IgD-negative memory B cell (primary cell): ENCODE measurements at regions not wholly inside any gene's neighbourhood (a gene's known extent, or its start where the extent isn't known, plus 50 kb on each side); places are given as distances from the start of the nearest gene placed in this dataset.

ENCODE experiments used
- H3K27ac Mint-ChIP-seq, 3 donors: one replicate each; pipeline ENCODE4 v1.8.0; 2020 to 2022; ENCODE audit warnings: mild to moderate bottlenecking in 3 of 3, mixed read lengths in 3 of 3, moderate library complexity in 1 of 3
- H3K27me3 Mint-ChIP-seq: one replicate; pipeline ENCODE4 v1.8.0; 2021; ENCODE audit warnings: mixed read lengths
- H3K36me3 Mint-ChIP-seq: one replicate; pipeline ENCODE4 v1.8.0; 2020; ENCODE audit warnings: mild to moderate bottlenecking, mixed read lengths
- H3K4me1 Mint-ChIP-seq, 3 donors: one replicate each; pipeline ENCODE4 v1.8.0; 2020 to 2022; ENCODE audit warnings: mixed read lengths in 3 of 3, mild to moderate bottlenecking in 1 of 3
- H3K4me3 Mint-ChIP-seq, 4 donors: one replicate each; pipeline ENCODE4 v1.8.0; 2020 to 2022; ENCODE audit warnings: mild to moderate bottlenecking in 4 of 4, mixed read lengths in 4 of 4, moderate library complexity in 3 of 4
- H3K9me3 Mint-ChIP-seq, 3 donors: one replicate each; pipeline ENCODE4 v1.8.0; 2020 to 2021; ENCODE audit warnings: mixed read lengths in 3 of 3, mild to moderate bottlenecking in 1 of 3

DNA sequence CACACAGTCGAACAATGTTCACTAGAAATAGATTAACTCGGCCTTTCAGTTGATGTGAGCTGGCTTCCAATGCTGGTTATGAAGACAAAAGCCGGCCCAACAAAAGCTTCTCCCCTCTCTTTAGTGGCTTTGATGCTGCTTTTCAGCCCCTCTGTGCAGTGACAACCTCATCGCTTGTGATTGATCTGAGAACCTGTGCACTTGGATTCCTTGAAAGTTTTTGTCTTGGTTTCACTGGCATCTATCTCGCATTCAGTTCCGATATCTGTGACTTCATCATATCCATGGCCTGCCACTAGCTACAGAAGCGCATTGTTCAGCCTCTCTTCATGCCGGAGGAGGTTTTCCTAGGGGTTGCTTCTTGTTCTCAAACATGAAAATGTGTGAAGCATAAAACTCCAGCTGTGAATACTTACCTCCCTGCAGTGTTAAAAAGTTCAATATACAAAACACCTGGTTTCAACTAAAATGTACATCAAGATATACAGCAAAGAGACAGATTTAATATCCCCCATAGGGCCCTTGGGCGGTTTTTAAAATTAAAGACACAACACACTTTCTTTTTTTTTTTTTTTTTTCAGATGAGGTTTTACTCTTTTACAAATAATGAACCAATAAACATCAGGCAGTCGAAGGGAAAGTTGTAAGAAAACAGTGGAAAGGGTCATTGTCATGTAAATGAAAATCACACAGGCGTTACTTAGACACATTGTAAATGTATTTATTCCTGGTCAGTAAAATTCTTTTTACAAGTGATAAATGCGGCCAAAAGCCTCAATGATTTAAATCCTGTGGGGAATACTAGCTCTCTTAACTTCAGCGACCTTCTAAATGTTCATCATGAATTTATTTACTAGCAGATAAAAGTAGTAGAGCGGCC lies 1252.8 kb downstream of the EFNB2 start:
- H3K9me3 Mint-ChIP-seq: peaks cover 0 to 2% (median 0%) of the 10 kb centered on the region in 3 donors
- H3K4me3 Mint-ChIP-seq: no peak overlapping the region
- no peak overlapping the region for H3K27ac Mint-ChIP-seq
- H3K4me1 Mint-ChIP-seq: no peaks in the 10 kb centered on the region
- H3K36me3 Mint-ChIP-seq: peaks cover 1% of the 10 kb centered on the region
- no peaks in the 10 kb centered on the region for H3K27me3 Mint-ChIP-seq

DNA sequence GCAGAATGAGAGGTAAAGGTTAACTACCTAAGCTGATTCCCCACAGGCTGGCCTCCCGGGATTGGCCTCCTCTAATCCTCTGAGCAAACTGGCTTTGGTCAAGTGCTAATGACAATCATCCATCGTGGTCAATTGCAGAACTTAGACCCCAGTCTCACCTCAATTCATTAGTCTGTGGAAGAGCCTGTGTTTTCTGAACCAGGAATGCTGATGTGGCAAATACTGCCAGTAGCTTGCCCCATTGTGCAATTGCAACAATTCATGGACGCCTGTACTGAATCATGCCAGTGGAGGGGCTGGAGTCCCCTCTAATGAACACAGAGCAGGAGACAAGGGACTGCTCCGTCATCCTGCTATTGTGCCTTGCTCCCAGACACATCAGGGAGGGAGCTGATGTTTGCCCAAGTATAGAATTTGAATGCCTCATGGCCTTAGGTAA lies 1256.5 kb downstream of the EFNB2 start:
- H3K4me3 Mint-ChIP-seq: no peak overlapping the region
- no peaks in the 10 kb centered on the region for H3K4me1 Mint-ChIP-seq
- H3K9me3 Mint-ChIP-seq: peaks cover 0 to 2% (median 0%) of the 10 kb centered on the region in 3 donors
- H3K36me3 Mint-ChIP-seq: no peaks in the 10 kb centered on the region
- no peaks in the 10 kb centered on the region for H3K27me3 Mint-ChIP-seq
- no peak overlapping the region for H3K27ac Mint-ChIP-seq

DNA sequence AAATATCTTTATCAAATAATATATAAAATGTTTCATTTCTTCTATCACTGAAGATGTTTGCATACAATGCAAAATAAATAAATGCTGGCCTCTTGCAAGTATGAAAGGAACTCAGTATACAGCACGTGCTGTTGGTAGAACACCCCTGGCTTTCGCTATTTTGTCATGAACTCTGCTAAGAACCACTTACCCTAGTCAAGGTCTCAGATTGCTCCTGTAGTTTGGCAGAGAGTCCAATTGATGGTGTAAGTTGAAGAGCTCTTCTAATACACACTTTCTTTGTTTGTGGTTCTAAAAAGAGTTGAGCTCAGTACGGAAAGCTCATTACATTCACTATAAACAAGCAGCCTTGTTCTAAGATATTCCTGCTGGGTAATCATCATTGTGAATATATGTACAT lies 1258.9 kb downstream of the EFNB2 start:
- no peak overlapping the region for H3K27ac Mint-ChIP-seq
- no peaks in the 10 kb centered on the region for H3K27me3 Mint-ChIP-seq
- H3K9me3 Mint-ChIP-seq: peaks cover 0 to 4% (median 0%) of the 10 kb centered on the region in 3 donors
- no peaks in the 10 kb centered on the region for H3K36me3 Mint-ChIP-seq
- H3K4me3 Mint-ChIP-seq: no peak overlapping the region
- peaks cover 0 to 6% (median 0%) of the 10 kb centered on the region in 3 donors for H3K4me1 Mint-ChIP-seq

DNA sequence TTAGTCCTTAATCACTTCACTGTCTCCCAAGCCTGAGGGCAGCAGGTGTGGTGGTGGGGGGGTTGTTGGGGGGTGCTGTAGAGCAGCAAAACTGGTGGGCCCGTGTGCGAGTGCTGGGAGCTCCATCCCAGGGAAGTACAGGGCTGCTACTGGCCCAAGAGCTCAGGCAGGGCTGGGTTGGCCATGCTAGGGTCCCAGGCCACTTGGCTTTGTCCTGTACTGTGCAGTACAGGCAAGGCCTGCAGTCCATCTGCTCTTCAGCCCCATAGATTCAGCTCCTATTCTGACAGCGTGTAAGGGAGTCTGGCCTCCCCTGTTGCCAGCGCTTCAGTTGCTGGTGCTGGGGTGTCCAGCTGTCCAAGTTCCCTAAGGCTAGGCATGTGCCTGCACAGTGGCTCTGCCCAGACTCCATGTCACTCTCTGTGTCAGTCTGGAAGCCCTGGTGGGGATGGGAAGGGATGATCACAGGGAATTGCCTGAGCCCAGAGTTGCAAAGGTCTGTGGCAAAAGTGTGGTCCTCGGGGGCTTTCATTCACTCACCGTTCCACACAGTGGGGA lies 1261.7 kb downstream of the EFNB2 start:
- no peaks in the 10 kb centered on the region for H3K36me3 Mint-ChIP-seq
- peaks cover 0 to 4% (median 3%) of the 10 kb centered on the region in 3 donors for H3K9me3 Mint-ChIP-seq
- H3K27me3 Mint-ChIP-seq: no peaks in the 10 kb centered on the region
- H3K27ac Mint-ChIP-seq: no peak overlapping the region
- peaks cover 0 to 6% (median 0%) of the 10 kb centered on the region in 3 donors for H3K4me1 Mint-ChIP-seq
- H3K4me3 Mint-ChIP-seq: no peak overlapping the region

DNA sequence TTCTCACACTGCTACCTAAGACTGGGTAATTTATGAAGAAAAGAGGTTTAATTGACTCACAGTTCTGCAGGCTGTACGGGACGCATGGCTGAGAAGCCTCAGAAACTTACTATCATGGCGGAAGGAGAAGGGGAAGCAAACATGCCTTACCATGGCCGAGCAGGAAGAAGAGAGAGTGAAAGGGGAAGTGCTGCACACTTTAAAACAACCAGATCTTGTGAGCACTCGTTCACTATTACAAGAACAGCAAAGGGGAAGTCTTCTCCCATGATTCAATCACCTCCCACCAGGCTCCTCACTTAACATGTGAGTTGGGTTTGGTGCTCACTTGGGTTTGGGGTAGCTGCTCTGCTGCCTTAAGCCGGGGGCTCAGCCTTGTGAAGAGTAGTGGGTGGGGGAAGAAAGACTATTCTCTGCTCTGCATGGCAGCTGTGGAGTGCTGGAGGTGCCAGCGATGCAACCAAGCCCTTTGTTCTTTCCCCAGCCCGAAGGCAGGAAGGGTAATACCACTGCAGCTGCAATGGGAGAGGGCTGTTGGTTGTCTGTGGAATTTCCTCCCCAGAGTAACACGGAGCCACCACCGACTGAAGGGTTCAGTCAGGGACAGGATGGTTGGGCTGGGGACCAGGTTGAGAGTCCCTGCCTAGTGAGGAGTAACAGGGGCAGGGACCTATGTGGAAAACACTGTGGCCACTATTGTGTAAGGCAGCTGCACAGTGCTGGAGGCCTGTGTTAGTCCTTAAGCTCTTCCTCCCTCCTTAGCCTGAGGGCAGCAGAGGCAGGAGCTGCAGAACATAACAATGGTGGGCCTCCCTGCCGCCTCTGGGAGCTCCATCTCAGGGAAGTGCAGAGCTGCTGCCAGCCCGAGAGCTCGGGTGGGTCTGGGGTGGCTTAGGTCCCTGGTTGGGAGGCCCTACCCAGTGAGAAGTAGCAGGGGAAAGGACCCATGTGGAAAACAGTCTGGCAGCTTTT lies 1262.5 kb downstream of the EFNB2 start:
- Mint-ChIP-seq H3K9me3 (peaks cover 0 to 4% (median 3%) of the 10 kb centered on the region in 3 donors), H3K4me1 (peaks cover 0 to 6% (median 0%) of the 10 kb centered on the region in 3 donors), H3K27me3 (no peaks in the 10 kb centered on the region)

DNA sequence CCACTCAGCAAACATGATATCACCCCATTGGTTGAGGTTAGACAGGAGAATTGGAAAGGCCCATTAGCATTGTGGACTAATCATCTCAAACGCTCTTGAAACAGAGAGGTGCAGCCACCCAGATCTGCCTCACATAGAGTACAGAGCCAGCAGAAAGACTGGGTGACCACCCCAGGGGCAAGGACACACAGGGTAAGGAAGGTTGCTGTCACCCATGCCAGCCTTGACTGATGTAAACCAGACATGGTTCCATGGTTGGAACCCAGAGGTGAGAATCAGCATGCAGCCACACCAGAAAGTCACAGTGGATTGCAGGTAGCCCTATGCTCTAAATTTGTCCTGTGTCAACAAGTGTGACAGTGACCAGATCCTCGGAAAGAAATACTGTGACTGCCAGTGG lies 1268.8 kb downstream of the EFNB2 start:
- H3K4me3 Mint-ChIP-seq: no peak overlapping the region
- H3K4me1 Mint-ChIP-seq: no peaks in the 10 kb centered on the region
- H3K9me3 Mint-ChIP-seq: peaks cover 0 to 3% (median 0%) of the 10 kb centered on the region in 3 donors
- no peaks in the 10 kb centered on the region for H3K36me3 Mint-ChIP-seq
- no peak overlapping the region for H3K27ac Mint-ChIP-seq
- H3K27me3 Mint-ChIP-seq: no peaks in the 10 kb centered on the region

More for the DNA sequence above, 1262.5 kb downstream of the EFNB2 start:
- Mint-ChIP-seq H3K36me3 (no peaks in the 10 kb centered on the region), H3K27ac (no peak overlapping the region), H3K4me3 (no peak overlapping the region)

DNA sequence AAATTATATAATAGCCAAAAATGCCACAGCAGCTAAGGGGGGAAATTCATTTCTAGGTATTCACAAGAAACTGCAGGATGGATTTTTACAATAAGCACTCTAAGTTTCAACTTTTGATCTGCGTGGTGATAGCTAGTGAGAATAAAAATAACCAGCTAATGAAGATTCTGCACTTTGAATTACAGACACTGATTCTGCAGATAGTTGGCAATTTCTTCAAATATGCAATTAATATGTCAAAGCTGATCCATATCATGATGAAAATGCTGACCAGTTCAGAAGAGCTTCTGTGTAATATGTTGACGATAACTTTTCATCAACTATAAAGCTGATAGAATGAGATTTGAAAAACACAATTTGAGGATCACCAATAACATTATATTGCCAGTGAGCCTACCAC lies 1272.9 kb downstream of the EFNB2 start:
- Mint-ChIP-seq H3K27ac (no peak overlapping the region), H3K36me3 (no peaks in the 10 kb centered on the region), H3K9me3 (no peaks in the 10 kb centered on the region), H3K4me3 (no peak overlapping the region), H3K27me3 (no peaks in the 10 kb centered on the region), H3K4me1 (no peaks in the 10 kb centered on the region)

DNA sequence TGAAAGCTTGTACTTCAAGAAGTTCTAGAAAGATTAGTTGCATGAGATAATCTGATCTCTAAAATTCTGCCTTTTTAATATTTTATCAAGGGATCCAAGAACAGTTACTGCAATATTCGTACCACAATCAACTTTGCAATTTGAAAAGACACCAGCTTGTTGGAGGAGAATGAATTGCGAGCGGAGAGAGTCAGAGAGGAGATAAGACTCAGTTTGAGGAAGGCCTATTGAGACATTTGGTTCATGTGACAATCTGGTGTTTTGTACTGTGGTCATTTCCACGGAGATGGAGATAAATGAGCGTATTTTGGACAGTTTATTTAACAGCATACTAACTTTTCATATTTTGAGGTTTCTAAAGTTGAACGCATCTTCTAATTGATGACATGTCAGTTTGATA lies 1276.0 kb downstream of the EFNB2 start:
- Mint-ChIP-seq H3K27me3 (no peaks in the 10 kb centered on the region), H3K9me3 (no peaks in the 10 kb centered on the region), H3K36me3 (no peaks in the 10 kb centered on the region), H3K27ac (no peak overlapping the region), H3K4me3 (no peak overlapping the region), H3K4me1 (no peaks in the 10 kb centered on the region)

DNA sequence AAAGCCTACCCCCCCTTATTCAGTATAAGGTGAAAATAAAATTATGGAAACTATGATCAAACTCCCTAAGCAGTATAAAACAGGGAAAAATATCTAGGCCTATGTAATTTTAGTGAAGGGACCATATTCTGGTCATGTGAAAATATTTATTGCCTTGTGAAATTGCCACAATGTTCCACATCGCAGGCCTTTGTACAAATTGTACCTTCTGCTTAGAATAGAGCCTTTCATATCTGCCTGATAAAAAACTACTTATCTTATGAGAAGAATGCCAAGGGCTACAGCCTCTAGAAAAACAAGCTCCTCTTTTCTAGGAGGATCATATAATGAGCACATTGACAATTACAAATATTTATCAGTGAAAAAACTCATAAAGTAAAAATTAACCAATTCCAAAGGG lies 1280.0 kb downstream of the EFNB2 start:
- no peaks in the 10 kb centered on the region for H3K9me3 Mint-ChIP-seq
- no peaks in the 10 kb centered on the region for H3K4me1 Mint-ChIP-seq
- H3K27ac Mint-ChIP-seq: no peak overlapping the region
- no peaks in the 10 kb centered on the region for H3K27me3 Mint-ChIP-seq
- H3K4me3 Mint-ChIP-seq: no peak overlapping the region
- no peaks in the 10 kb centered on the region for H3K36me3 Mint-ChIP-seq

DNA sequence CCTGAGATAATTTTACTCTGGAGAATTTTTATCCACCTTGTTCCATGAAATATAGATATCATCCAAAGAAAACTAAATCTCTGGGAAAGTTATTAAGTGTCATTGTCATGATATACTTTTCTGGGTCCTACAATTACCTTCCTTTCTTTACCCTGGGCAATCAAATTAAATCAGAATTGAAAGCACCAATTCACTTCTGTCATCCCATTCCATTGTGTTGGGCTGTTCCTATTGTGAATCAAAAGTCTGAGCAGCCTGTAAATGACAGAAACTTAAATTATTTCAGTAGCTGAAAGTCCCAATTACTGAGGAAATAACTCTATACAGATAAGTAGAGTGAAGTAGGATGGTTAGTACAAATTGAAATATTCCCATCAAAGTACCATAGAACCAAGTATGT lies 1284.2 kb downstream of the EFNB2 start:
- H3K27me3 Mint-ChIP-seq: no peaks in the 10 kb centered on the region
- no peak overlapping the region for H3K4me3 Mint-ChIP-seq
- H3K36me3 Mint-ChIP-seq: no peaks in the 10 kb centered on the region
- H3K9me3 Mint-ChIP-seq: peaks cover 0 to 5% (median 0%) of the 10 kb centered on the region in 3 donors
- H3K27ac Mint-ChIP-seq: no peak overlapping the region
- H3K4me1 Mint-ChIP-seq: no peaks in the 10 kb centered on the region

DNA sequence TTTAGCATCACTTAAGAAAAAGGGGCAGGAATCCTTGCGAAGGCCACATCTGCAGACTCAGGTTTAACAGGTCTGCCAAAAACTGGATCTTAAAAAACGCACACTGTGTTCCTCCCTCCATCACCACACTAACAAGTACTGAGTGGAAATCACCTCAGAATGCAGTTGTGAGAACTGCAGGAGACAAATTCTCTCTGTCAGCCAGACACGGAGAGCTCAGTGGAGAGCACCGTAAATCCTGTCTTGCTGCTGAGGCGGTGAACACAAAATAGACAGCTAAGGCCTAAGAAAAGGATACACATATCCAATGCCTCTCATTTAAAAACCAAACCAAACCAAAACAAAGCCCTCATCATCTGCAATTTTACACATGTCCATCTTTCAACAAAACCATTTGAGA lies 1287.6 kb downstream of the EFNB2 start:
- H3K4me1 Mint-ChIP-seq: no peaks in the 10 kb centered on the region
- H3K4me3 Mint-ChIP-seq: no peak overlapping the region
- H3K27ac Mint-ChIP-seq: no peak overlapping the region
- no peaks in the 10 kb centered on the region for H3K27me3 Mint-ChIP-seq
- no peaks in the 10 kb centered on the region for H3K36me3 Mint-ChIP-seq
- H3K9me3 Mint-ChIP-seq: peaks cover 0 to 5% (median 0%) of the 10 kb centered on the region in 3 donors

DNA sequence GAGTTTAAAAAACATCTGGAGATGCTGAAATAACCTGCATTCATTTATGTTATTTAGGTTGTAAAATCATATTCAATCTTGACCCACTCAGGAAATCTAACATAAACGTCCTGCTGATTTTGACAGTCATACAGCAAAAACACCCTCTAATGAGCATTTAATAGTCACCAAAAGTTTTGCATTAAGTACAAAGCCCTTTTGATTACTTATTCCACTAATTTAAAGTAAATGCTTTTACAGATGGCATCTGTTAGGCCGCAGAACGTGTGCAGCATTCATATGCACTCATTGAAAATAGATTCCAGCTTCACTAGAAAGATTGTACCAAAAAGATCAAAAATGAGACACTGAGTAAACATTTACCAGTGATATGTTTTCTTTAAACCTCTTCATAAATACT lies 1295.1 kb downstream of the EFNB2 start:
- H3K27me3 Mint-ChIP-seq: no peaks in the 10 kb centered on the region
- H3K9me3 Mint-ChIP-seq: peaks cover 0 to 6% (median 0%) of the 10 kb centered on the region in 3 donors
- H3K27ac Mint-ChIP-seq: no peak overlapping the region
- H3K4me1 Mint-ChIP-seq: no peaks in the 10 kb centered on the region
- no peak overlapping the region for H3K4me3 Mint-ChIP-seq
- H3K36me3 Mint-ChIP-seq: no peaks in the 10 kb centered on the region

DNA sequence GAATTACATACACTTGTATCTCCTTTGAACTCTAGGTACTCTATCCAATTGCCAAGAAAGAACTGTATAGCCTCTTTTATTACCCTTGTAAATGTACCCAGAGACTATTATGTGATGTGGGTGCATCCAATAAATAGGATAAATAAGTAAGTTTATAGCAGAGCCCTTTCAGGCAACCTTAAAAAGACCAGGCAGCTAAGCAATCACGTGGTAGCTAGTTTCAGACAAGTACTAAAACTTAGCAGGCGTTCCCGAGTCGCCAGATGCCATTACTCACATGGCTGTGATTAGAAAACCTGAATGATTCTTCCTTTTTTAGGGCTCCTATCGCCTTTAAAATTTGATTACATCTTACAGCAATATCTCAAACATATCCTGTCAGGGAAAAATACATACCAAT lies 1303.0 kb downstream of the EFNB2 start:
- Mint-ChIP-seq H3K36me3 (no peaks in the 10 kb centered on the region), H3K27ac (no peak overlapping the region), H3K9me3 (peaks cover 0 to 2% (median 0%) of the 10 kb centered on the region in 3 donors), H3K27me3 (no peaks in the 10 kb centered on the region), H3K4me1 (no peaks in the 10 kb centered on the region), H3K4me3 (no peak overlapping the region)

DNA sequence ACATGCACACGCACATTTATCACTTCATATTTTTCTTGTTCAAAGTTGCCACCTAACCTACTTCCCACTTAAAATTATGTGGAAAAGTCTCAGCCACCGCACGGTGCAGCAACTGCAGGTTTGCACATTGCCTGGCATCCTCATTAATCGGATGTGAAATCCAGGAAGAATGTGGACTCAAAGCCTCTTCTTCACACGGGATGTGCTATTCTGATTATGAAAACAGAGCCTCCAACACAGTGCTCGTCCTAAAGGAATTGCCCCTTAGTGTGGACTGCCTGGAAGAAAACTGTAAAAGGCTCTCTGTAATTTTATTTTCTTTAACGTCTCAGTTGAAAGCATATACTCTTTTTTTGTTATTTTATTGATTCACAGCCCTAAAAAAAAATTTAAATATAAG lies 1303.5 kb downstream of the EFNB2 start:
- no peaks in the 10 kb centered on the region for H3K36me3 Mint-ChIP-seq
- H3K27ac Mint-ChIP-seq: no peak overlapping the region
- H3K27me3 Mint-ChIP-seq: no peaks in the 10 kb centered on the region
- H3K4me3 Mint-ChIP-seq: no peak overlapping the region
- H3K9me3 Mint-ChIP-seq: peaks cover 0 to 2% (median 0%) of the 10 kb centered on the region in 3 donors
- no peaks in the 10 kb centered on the region for H3K4me1 Mint-ChIP-seq

DNA sequence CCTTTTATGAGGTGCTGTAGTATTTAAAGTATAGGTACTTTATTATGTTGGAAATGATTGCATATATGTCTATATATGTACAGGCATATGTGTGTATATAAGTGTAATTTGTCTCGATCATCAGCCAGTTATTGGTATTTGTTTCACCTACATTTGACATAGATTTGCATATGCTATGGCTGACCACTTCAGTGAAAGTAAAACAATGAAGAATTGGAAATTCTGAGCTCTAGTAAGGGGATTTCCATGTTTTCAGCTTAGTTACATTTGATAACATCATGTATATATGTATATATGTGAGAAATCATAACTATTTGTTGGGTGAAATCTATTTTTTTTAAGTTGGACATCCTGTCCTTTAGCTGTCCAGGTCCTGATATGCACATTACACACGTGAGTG lies 1303.9 kb downstream of the EFNB2 start:
- H3K27ac Mint-ChIP-seq: no peak overlapping the region
- H3K36me3 Mint-ChIP-seq: no peaks in the 10 kb centered on the region
- H3K27me3 Mint-ChIP-seq: no peaks in the 10 kb centered on the region
- H3K4me3 Mint-ChIP-seq: no peak overlapping the region
- H3K4me1 Mint-ChIP-seq: no peaks in the 10 kb centered on the region
- peaks cover 0 to 2% (median 0%) of the 10 kb centered on the region in 3 donors for H3K9me3 Mint-ChIP-seq
